ENCODE measurements at regions not wholly inside any gene's neighbourhood (a gene's known extent, or its start where the extent isn't known, plus 50 kb on each side); places are given as distances from the start of the nearest gene placed in this dataset.

- TF ChIP-seq ATF4 (CRISPR knock-in tag; IDR thresholded peaks at IDR 0.05): no peak
- no peak for TF ChIP-seq TP53 (CRISPR knock-in tag; conservative IDR thresholded peaks at IDR 0.05)
- TF ChIP-seq NR2C2 (CRISPR knock-in tag; IDR thresholded peaks at IDR 0.05; ENCODE audit: borderline replicate concordance): no peak
- peak; percentile 70; the same call in 1 of the 2 replicates for TF ChIP-seq SNAI1 (CRISPR knock-in tag; IDR thresholded peaks at IDR 0.05; ENCODE audit: borderline replicate concordance)
- no peak for TF ChIP-seq HNF4G (IDR thresholded peaks at IDR 0.05; ENCODE audit: borderline replicate concordance, low read depth, low read length)
- TF ChIP-seq HNF4G (CRISPR knock-in tag; IDR thresholded peaks at IDR 0.05; ENCODE audit: borderline replicate concordance, low read depth): no peak
- TF ChIP-seq IKZF4 (CRISPR knock-in tag; IDR thresholded peaks at IDR 0.05; ENCODE audit: borderline replicate concordance, low read depth, not compliant biosample characterization): no peak
- TF ChIP-seq CENPBD1 (CRISPR knock-in tag; IDR thresholded peaks at IDR 0.05; ENCODE audit: borderline replicate concordance, low read depth): no peak
- TF ChIP-seq FOXK2 (IDR thresholded peaks at IDR 0.05): no peak
- no peak for TF ChIP-seq NONO (IDR thresholded peaks at IDR 0.05)
- 0 out of 2 replicates have a peak, but pooled peaks have one; percentile 14 for TF ChIP-seq NONO (CRISPR knock-in tag; conservative IDR thresholded peaks at IDR 0.05)
- TF ChIP-seq ZNF660 (CRISPR knock-in tag; IDR thresholded peaks at IDR 0.05; ENCODE audit: borderline replicate concordance, low read depth): no peak
- no peak for TF ChIP-seq PHF5A (CRISPR knock-in tag; IDR thresholded peaks at IDR 0.05; ENCODE audit: low read depth, unreplicated experiment)
- TF ChIP-seq ZNF512B (CRISPR knock-in tag; IDR thresholded peaks at IDR 0.05; ENCODE audit: borderline replicate concordance): no peak
- TF ChIP-seq ZNF550 (CRISPR knock-in tag; IDR thresholded peaks at IDR 0.05; ENCODE audit: borderline replicate concordance): no peak
- peak; percentile 55 to 84 for TF ChIP-seq MAFK (conservative IDR thresholded peaks at IDR 0.05 in 1 of 2, IDR thresholded peaks at IDR 0.05 in 1 of 2; ENCODE audit: low read length in 2 of 2)
- no peak for TF ChIP-seq SRY (CRISPR knock-in tag; IDR thresholded peaks at IDR 0.05)
- no peak for TF ChIP-seq CBX1 (IDR thresholded peaks at IDR 0.05; ENCODE audit: low read depth)
- TF ChIP-seq ZNF740 (CRISPR knock-in tag; IDR thresholded peaks at IDR 0.05): no peak
- no peak for TF ChIP-seq ZNF589 (CRISPR knock-in tag; conservative IDR thresholded peaks at IDR 0.05)
- TF ChIP-seq ZNF710 (CRISPR knock-in tag; IDR thresholded peaks at IDR 0.05; ENCODE audit: borderline replicate concordance): no peak
Observed at GRCh38 chr18:9017167-9017904, 85.2 kb upstream of the NDUFV2 start (continued).
